DND-41 (cell line): ENCODE measurements at regions not wholly inside any gene's neighbourhood (a gene's known extent, or its start where the extent isn't known, plus 50 kb on each side); places are given as distances from the start of the nearest gene placed in this dataset.

Experiments
- ATAC-seq: fragments of 200-7000 bp; cut with Tn5 transposase; 3 replicates; pipeline ENCODE4 v1.9.1; 2021; ENCODE audit warnings: low read depth; ENCODE audit not compliant: insufficient read depth
- DNase-seq: peaks from one replicate; pipeline ENCODE4 v3.0.0-alpha.2; 2020
- H2AFZ ChIP-seq: 2 replicates; pipeline ENCODE4 v1.6.0; 2012; ENCODE audit warnings: low read depth, low read length
- H3K27ac ChIP-seq: 2 replicates; pipeline ENCODE4 v1.5.1; 2012; ENCODE audit warnings: low read length, inconsistent platforms
- H3K27me3 ChIP-seq: fragments of 200-600 bp; sonication (generic); 2 replicates; pipeline ENCODE4 v1.6.0; 2012; ENCODE audit warnings: low read length, mild to moderate bottlenecking, inconsistent platforms; ENCODE audit not compliant: insufficient read depth, poor library complexity
- H3K36me3 ChIP-seq: 2 replicates; pipeline ENCODE4 v1.5.1; 2012; ENCODE audit warnings: low read length, inconsistent platforms; ENCODE audit not compliant: insufficient read depth
- H3K4me1 ChIP-seq: 2 replicates; pipeline ENCODE4 v1.5.1; 2012; ENCODE audit warnings: mild to moderate bottlenecking, low read length; ENCODE audit not compliant: insufficient read depth
- H3K4me2 ChIP-seq: 2 replicates; pipeline ENCODE4 v1.6.0; 2012; ENCODE audit warnings: mild to moderate bottlenecking, moderate library complexity, low read length, inconsistent platforms; ENCODE audit not compliant: insufficient read depth
- H3K4me3 ChIP-seq, 2 experiments: fragments of 200-600 bp in 1 of 2; shearing (Covaris generic) in 1 of 2; 2 replicates each; pipeline ENCODE4 v1.5.1; 2012 to 2016; ENCODE audit warnings: inconsistent platforms in 2 of 2, low read length in 2 of 2, mild to moderate bottlenecking in 2 of 2, low read depth in 1 of 2, moderate library complexity in 1 of 2
- H3K79me2 ChIP-seq: 2 replicates; pipeline ENCODE4 v1.6.0; 2012; ENCODE audit warnings: low read length, inconsistent platforms; ENCODE audit not compliant: insufficient read depth
- H3K9ac ChIP-seq: 2 replicates; pipeline ENCODE4 v1.6.0; 2012; ENCODE audit warnings: low read depth, mild to moderate bottlenecking, inconsistent platforms, low read length, moderate library complexity
- H3K9me3 ChIP-seq: 2 replicates; pipeline ENCODE4 v1.5.1; 2012; ENCODE audit warnings: low read length, moderate library complexity, mild to moderate bottlenecking, inconsistent platforms; ENCODE audit not compliant: insufficient read depth, severe bottlenecking
- H4K20me1 ChIP-seq: 2 replicates; pipeline ENCODE4 v1.6.0; 2012; ENCODE audit warnings: low read length; ENCODE audit not compliant: insufficient read depth
- EZH2 ChIP-seq: IDR thresholded peaks from 3 replicates; pipeline ENCODE4 v1.6.1; 2012; ENCODE audit warnings: borderline replicate concordance, low read depth, mild to moderate bottlenecking, moderate library complexity, low read length, inconsistent platforms; ENCODE audit not compliant: severe bottlenecking
- TF ChIP-seq, protein P1 (sequence below): IDR thresholded peaks from 2 replicates; pipeline ENCODE4 v1.5.1; 2012; ENCODE audit warnings: borderline replicate concordance, low read length, moderate library complexity, mild to moderate bottlenecking; ENCODE audit not compliant: poor library complexity, severe bottlenecking; ENCODE audit errors: extremely low read depth

DNA sequence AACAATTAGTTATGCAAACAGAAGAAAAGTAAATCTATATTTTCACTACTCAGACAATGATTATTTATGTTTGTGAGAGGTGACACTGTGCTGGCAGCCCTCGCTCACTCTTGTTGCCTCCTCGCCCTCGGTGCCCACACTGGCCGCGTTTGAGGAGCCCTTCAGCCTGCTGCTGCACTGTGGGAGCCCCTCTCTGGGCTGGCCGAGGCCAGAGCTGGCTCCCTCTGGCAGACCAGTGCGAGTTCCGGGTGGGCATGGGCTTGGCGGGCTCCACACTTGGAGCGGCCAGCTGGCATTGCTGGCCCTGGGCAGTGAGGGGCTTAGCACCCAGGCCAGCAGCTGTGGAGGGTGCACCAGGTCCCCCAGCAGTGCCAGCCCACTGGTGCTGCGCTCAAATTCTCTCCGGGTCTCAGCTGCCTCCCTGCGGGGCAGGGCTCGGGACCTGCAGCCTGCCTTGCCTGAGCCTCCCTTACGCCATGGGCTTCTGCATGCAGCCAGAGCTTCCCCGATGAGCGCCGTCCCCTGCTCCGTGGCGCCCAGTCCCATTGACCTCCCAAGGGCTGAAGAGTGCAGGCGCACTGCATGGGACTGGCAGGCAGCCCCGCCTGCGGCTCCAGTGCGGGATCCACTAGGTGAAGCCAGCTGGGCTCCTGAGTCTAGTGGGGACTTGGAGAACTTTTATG, 902.6 kb downstream of the PDHA2 start:
- no peak for DNase-seq
- Histone ChIP-seq H3K9me3 (peaks cover 20% of the 10 kb centered on the region), H3K4me3 (no peak overlapping the region), H3K27ac (no peak overlapping the region), H3K4me1 (peaks cover 22% of the 10 kb centered on the region), H4K20me1 (no peaks in the 10 kb centered on the region), H2AFZ (no peak overlapping the region), H3K79me2 (no peaks in the 10 kb centered on the region), H3K4me2 (no peak overlapping the region), H3K27me3 (no peaks in the 10 kb centered on the region), H3K9ac (no peak overlapping the region), H3K36me3 (0 out of 2 replicates have a peak, but pooled peaks cover 3% of the 10 kb centered on the region)
- no peak for ATAC-seq
- TF ChIP-seq, protein P1, sequence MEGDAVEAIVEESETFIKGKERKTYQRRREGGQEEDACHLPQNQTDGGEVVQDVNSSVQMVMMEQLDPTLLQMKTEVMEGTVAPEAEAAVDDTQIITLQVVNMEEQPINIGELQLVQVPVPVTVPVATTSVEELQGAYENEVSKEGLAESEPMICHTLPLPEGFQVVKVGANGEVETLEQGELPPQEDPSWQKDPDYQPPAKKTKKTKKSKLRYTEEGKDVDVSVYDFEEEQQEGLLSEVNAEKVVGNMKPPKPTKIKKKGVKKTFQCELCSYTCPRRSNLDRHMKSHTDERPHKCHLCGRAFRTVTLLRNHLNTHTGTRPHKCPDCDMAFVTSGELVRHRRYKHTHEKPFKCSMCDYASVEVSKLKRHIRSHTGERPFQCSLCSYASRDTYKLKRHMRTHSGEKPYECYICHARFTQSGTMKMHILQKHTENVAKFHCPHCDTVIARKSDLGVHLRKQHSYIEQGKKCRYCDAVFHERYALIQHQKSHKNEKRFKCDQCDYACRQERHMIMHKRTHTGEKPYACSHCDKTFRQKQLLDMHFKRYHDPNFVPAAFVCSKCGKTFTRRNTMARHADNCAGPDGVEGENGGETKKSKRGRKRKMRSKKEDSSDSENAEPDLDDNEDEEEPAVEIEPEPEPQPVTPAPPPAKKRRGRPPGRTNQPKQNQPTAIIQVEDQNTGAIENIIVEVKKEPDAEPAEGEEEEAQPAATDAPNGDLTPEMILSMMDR = no peak
- no peak for TF ChIP-seq EZH2

DNA sequence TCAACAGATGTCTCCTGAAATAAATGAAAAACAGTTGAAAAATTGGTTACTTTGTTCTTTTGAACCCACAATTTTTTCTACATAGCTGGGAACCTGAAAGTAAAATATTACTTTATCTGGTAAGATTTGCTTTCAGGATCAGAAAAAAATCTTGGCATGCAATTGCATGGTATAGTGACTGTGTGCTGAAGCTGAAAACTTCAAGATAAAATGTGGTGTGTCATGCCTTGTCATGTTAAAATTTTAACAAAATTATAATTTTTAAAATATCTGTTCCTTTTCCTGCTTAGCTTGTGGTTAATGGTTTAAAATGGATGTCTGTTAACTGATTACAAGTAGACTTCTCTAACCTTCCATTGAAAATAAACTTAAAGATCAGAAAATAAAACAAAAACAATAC, 904.8 kb downstream of the PDHA2 start:
- H3K4me1 ChIP-seq = peaks cover 24% of the 10 kb centered on the region
- H3K27me3 ChIP-seq = no peaks in the 10 kb centered on the region
- H3K27ac ChIP-seq = no peak overlapping the region
- no peak overlapping the region for H3K9ac ChIP-seq
- ATAC-seq (peak; percentile 41; the same call in 2 of the 3 replicates), DNase-seq (no peak)
- H3K4me3 ChIP-seq = no peak overlapping the region
- no peak overlapping the region for H2AFZ ChIP-seq
- no peak overlapping the region for H3K4me2 ChIP-seq
- H4K20me1 ChIP-seq = no peaks in the 10 kb centered on the region
- no peaks in the 10 kb centered on the region for H3K79me2 ChIP-seq
- H3K36me3 ChIP-seq = 0 out of 2 replicates have a peak, but pooled peaks cover 3% of the 10 kb centered on the region
- H3K9me3 ChIP-seq = peaks cover 32% of the 10 kb centered on the region
- no peak for TF ChIP-seq EZH2
- TF ChIP-seq, protein P1 = no peak

DNA sequence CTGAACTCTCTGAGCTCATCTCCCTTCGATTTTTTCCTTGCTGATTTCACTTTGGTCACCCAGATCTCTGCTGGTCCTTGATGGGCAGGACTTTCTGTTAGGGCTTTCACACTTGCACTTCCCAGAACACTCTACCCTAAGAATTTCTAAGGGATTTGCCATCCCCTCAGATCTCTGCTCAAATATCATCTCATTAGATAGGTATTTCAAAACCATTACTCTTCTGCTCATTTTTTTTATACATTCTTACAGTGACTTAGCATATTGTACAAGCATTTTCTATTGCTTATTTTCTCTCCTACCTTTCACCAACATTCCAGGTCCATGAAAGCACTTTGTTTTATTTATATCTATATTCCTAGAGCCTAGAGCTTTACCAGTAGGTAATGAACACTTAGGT, 913.3 kb downstream of the PDHA2 start:
- no peaks in the 10 kb centered on the region for H4K20me1 ChIP-seq
- H3K9ac ChIP-seq = no peak overlapping the region
- no peak overlapping the region for H2AFZ ChIP-seq
- H3K9me3 ChIP-seq = peaks cover 17% of the 10 kb centered on the region
- no peak for TF ChIP-seq EZH2
- TF ChIP-seq, protein P1 = no peak
- no peak overlapping the region for H3K4me2 ChIP-seq
- H3K27me3 ChIP-seq = no peaks in the 10 kb centered on the region
- ATAC-seq (no peak), DNase-seq (no peak)
- no peak overlapping the region for H3K27ac ChIP-seq
- H3K4me3 ChIP-seq = no peak overlapping the region
- 0 out of 2 replicates have a peak, but pooled peaks cover 2% of the 10 kb centered on the region for H3K4me1 ChIP-seq
- H3K79me2 ChIP-seq = no peaks in the 10 kb centered on the region
- no peaks in the 10 kb centered on the region for H3K36me3 ChIP-seq
